NCI-H2107 (cell line): ENCODE measurements at regions not wholly inside any gene's neighbourhood (a gene's known extent, or its start where the extent isn't known, plus 50 kb on each side); places are given as distances from the start of the nearest gene placed in this dataset.
"Not testable (repeated sequence)": the region's sequence is repeated elsewhere in the genome, so short reads cannot be mapped to it uniquely, and the experiment has no call there.

Experiments used
- DNase-seq: peaks from one replicate; lab custom pipeline; 2025; lab: John Stamatoyannopoulos, UW

DNA sequence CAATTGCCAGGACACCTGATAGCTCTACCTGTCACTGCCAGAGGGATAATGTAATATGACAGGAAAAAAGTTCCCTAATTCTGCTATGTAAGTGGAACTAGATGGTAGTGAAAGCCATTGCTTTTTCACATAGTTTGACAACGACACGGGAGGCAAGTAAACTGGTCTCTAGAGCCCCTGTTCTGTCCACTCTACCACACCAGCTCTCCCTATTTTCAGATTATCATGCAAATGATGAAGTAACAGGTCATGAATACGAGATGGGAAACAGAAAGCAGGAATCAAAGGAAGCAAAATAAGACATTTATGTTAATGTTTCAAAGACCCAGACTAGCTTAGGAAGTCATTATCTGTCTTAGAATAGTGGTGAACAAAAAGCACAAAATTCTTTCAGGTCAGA is 56.2 kb downstream of the TAF11L14 start:
- DNase-seq: no peak

DNA sequence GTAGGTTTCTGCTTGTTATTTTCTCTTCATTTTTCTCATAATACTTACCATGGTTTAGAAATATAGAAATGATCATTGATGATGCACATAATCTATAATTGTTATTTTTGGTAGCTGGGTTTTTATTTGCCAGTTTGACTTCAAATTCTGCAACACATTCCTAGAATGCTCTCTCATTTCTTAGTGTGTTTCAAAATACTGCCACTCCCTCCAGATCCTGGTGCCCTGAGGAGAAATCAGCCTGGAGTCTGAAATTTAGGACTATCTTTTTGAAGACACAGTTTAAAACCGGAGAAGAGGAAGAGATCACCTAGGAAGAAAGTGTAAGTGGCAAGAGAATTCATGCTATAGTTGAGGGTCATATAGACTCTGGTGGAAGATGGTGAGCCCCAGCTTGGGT is 57.5 kb downstream of the TAF11L14 start:
- no peak for DNase-seq

DNA sequence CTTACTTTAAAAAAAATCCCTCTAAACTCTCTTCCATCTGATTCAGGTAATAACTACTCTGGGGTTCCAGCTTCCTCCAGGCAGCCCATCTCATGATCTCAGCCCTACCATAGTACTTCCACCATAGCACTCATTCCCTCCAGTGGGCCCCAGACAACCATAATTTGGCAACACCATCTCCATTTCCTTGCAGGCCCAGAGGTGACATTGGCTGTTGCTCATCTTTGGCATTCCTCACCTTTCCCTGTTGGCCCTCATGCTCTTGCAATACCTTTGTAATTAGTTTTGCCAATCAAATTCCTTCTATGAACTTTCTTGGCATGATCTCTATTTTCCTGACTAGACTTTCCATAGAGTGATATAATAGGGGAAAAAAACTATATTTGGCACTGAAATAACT is 60.1 kb downstream of the TAF11L14 start:
- no peak for DNase-seq

DNA sequence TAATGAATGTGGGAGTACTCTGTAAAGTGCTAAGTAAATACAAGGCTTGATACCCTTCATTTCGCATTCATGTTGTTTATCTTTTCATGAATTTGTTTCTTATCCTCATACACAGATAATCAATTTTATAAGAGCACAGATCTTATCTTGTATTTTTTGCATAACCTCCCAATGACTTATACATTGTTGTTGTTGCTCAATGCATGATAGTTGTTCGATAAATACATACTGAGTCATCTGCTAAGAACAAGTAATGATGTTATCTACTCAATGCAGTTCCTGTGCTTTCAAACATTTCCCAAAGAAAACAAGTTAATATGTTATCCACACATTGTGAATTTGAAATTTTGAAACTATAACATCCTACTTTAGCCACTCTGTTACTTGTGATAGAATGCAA is 60.7 kb downstream of the TAF11L14 start:
- DNase-seq: no peak

DNA sequence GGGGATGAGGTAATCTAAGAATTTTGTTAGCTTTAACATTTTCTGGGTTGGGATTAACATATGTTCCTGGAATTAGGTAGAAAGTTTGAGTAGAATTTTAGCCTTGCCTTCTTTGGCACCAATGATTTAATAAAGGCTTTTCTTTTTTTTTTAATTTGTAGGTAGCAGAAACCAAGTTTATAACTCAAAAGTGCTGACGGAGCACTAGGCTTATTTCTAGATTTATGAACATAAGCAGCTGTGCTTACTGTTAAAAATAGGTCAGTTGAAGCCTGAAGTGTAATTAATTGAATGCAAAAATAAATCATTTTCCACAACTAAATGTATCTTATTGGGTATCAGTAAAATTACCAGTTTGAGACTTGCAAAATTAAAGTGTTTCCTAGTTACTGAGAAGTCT is 62.4 kb downstream of the TAF11L14 start:
- DNase-seq: no peak

DNA sequence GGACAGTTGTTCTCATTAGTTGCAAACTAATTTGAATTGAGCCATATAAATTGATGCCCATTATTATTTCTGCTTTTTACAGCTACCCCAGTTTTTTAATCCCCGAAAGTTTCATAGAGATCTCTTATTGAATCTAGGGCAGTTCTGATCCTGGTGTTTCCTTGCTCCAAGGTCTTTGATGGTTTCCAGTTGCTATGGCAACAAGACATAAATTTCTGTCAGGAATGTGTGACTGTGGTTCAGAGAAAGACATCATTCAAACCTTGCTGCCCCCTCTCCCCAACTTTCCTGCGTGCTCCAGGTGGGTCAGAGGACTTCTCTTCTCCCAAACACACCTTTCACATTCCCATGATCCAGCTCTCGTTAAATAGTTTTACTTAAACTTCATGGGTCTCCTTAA is 63.4 kb downstream of the TAF11L14 start:
- DNase-seq: no peak

DNA sequence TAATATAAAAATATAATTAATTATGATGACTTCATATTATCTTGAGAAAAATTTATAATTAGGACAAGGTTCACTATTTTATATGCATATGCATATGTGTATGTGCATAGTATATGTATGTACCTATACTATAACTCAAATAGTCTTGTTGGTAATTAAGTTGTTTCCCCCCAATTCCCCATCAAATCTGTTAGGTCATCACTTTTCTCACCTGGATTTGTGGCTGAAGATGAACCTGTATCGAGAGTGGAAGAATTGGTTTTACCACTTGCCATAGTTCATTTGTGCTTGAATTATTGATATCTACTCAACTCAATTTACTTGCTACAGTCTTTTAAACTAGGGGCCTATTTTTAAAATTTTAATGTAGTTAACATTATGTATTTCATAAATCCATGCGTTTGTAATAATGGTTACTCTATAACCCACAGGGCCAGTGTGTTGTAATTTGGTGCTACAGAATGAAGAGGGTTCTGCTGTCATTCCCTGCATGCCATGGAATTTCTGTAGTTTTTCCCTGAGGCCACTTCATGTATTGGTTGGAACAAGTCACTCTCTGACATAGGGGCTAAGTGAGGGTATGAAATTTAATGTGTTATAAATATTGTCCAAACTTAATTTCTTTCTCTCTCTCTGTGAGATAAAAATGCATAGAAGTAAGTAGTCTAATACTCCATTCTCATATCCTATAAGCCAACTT is 74.9 kb downstream of the TAF11L14 start:
- DNase-seq: no peak

DNA sequence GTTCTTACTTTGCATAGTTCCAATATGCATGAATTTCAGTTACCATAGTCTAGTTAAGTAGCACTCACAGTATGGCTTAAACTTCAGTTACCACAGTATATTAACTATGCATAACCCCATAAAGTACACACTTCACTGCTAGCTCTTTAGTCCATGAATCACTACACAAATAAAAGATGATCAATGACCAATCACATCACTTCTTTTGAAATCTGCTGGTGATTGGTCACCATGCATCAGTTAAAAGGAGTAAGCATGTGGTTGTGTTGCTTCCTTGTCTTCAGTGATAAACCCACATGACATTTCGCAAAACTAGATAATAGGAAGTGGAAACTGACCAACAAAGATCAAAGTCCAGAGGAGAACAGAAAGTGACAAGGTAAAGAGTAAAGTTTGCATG is 79.0 kb downstream of the TAF11L14 start:
- DNase-seq: no peak

DNA sequence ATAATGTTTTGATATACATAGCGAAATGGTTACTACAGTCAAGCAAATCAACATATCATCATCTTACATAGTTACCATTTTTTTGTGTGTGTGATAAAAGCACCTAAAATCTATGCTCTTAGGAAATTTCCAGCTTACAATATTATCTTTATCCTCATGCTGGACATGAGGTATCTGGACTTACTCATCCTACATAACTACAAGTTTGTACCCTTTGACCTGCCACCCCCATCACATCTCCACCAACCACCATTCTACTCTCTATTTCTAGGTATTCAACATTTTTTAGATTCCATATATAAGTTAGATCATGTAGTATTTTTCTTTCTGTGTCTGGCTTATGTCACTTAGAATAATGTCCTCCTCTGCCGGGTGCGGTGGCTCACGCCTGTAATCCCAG is 79.9 kb downstream of the TAF11L14 start:
- no peak for DNase-seq

DNA sequence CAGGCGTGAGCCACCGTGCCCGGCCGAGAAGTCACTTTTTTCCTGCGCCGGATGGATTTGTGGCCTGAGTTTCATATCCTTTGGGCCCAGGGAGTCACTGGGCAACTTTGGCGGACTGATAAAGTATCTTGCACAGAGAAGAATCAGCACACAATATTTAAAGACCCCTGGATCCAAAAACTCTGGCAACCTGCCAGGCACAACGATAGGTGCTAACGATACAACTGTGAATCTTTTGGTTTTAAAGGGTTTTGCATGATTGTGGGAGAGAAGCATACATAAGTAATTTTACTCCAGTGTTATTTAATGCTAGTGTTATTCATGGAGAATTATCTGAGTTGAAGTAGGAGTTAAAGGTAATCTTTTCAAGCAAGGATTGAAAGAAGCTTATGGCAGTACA is 85.3 kb downstream of the TAF11L14 start:
- no peak for DNase-seq

DNA sequence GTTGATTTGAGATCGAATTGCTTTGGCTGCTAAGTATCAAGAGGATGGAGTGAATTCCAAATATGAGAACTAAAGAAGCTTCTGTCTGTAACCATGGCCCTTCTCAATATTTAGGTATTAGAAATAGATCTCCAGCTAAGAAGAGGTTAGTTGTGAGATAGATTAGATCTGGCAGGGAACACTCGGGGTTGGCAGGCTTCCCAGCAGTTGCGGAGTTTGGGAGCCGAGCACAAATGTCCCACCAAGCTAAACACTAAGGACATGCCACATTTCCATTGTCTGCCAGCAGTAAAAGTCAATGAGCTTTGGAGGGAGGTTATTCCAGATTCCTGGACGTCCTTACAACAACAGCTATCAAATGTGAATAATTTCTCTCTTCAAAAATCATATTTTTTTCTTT is 85.8 kb downstream of the TAF11L14 start:
- DNase-seq: no peak

DNA sequence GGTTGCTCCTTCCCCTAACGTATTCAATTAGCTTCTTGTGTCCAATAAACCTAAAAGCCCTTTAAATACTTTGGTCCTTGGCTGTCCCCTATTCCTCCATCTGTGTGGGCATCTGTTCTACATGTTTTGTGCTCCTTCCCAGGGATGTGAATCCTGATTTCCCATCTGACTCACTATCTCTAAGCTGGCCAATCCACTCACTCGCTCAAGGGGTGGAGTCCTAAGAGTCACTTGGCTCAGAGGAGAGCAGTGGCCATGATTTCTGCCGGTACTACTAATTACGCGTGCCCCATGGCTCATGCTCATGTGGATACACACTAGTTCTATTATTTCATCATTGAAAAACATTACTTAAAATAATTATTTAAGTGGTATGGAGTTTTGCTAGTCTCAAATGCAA is 89.6 kb downstream of the TAF11L14 start:
- DNase-seq: no peak

DNA sequence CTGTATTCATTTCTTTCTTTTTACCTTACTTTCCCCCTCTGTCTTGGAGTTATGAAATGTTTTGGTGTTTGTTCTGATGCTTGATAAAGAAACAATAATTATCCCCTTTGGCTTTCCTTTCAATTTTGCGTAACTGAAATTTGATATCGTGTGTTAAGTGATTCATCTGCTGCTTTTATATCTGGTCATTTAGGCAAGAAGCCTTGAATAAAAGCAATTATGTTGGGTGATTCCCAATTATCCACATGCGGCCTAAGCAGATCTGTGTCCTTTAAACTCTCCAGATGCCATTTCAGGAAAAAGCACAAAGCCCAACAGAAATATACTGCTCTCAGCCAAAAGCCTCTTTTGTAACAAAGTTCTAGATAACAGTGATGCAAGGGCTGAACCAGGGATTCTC is 92.8 kb downstream of the TAF11L14 start:
- DNase-seq: no peak

DNA sequence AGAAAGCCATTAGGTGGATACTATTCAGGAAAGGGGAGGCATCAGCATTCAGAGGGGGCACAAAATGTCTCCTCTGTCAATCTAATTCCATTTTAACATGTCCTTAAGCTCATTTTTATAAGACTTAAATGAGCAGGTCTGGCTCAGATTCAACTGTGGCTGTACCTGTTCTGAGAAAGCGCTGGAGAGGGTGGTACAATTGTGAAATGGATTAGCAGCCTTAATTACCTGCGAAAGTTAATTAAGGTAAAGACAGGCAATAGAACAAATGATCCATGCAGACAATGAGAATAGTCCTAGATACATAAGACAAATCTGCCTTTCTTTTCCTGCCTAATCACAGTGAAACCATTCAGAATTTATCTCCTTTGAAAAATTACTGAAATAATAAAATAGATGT is 96.2 kb downstream of the TAF11L14 start:
- no peak for DNase-seq

DNA sequence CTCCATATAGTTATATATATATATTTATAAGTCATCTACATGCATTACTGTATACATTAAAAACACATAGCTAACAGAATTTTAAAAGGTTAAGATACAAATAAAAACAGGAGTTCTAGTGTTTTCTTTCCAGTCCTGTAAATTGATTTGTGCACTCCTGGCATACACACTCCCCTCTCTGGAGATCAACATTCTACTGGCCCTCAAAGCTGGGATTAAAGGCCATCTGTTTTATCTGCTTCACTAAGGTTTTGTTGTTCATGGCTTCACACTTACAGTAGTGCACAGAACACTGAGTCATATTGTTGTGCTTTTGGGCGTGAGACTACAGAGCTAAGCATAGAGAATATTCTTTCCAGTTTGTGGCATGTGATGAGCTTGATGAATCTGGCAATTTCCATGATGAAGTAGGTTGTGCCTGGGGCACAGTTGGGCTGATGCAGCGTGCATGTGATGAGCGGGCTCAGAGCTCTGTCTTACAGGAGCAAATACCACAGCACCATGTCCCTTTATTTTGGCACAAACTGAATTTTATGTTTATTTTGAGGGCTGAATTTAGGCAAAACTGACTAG is 98.2 kb downstream of the TAF11L14 start:
- DNase-seq: no peak

DNA sequence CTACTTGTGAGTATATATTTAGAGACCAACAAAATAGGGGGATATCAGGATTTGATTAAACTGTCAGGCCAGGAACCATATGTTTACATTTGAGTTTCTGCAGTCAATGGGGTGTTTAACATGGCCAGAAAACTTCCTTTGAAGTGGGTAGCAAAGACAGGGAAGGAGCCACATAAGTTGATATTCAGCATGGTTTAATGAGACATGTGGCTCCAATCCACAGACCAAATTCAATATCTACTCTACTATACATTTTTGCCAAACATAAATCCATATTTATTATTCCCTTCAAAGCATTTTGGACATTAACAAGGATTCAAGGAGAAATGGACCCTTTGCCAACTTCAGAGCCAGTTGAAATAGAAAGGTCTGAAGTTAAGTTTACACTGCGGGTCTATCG is 99.8 kb downstream of the TAF11L14 start:
- no peak for DNase-seq

DNA sequence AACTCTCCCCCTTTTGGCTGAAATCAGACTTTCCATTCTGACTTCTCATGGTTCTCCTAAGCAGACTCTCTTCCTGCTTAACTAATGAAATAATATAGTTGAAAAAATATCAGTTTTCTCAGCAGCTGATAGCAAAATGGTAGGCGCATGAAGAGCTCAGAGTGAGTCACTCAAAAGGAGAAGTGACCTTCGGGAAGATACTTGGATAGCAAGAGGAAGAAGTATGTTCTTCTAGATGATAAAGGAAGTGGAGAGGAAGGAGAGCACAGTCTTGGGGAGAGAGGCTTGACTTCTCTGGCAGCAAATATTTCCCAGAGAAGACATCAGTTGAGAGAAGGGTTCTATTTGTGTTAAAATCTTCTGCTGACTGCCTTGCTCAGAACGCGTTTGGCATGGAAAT is 101.5 kb downstream of the TAF11L14 start:
- DNase-seq: no peak

DNA sequence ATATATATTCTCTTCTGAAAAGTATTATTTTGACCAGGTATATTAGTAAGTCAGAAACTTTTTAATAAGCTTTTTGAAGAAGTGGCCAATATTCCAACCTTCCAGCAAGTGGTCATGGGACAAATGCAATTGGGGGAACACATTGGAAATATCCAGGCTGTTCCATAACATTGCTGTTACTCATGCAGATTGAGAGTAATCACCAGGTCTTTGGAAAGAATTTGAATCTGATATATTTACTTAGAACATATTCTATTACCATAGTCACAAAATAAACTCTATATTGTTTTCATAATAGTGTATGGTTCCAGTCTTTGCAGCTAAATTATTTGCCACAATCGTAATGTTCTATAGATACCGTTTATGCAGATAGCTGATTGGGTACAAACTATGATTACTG is 102.8 kb downstream of the TAF11L14 start:
- DNase-seq: no peak

DNA sequence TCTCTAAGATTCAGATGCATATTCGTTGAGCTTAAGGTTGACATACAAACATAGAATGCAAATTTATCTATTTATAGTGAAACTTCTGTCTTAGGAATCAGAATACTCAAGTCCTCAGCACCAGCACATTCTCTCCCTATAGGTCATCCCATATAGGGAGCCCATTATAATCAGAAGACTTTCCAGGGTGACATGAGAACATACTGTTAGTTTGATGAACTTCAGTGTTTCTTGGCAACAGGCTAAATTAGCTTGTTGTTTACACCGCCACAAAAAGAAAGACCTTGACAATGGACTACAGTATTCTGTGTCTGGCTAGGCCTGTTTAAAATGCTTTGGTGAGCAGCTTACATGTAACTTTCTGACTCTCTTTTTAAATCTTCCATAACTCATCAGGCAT is 104.2 kb downstream of the TAF11L14 start:
- no peak for DNase-seq

DNA sequence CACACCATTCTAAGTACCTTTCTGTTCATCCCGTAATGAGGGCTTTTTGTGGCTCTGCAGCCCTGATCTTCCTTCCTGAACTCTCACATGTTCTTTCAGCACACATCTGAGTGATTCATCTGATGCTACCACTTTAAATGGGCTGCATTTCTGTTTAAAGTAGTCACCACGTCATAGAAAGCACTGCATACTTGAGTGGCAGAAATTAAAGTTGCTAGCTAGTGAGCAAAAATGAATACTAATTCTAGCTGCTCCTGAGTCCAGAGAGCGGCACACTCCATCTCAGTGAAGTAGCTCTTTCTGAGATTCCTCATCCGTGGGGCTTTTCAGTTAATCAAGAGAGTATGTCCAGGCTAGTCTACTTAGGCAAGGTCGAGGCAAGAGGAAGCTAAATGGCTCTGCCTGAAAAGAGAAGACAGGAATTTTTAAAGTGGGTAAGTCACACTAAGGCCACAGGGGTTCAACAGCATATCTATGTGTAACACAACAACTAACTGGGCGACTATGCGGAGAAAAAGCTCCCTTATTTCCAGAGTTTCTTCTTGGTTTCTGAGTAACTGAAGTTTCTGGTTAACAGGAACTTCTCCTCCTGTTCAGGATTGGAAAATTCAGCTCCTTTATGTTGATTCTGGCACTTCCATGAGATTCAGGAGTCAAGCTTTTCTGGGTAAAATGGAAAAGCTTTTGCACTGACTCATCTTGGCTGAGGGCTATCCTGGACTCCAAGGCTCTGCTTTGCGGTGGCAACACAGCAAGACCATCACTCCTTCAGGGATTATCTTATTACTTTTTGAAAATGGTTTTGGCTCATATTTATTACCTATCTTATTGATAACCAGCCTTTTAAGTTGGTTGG is 109.5 kb downstream of the TAF11L14 start:
- DNase-seq: no peak

DNA sequence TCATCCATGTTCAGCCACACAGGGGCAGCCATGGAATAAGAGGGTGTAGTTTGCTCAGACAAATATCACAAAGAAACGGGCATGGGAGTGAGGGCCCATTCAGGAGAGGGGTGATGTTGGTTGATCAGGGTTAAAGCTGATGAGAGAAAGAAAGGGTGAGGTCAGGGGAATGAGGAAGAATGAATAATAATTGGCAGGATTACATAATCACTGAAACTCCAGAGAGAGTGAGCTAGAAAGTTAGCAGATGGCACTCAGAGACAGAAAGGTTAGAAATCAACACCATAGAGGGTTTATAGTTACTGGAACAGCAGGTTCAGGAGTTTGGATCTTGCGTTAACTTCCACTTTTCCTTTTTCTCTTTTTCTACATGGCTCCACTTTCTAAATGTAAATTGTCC is 113.9 kb downstream of the TAF11L14 start:
- DNase-seq: no peak

DNA sequence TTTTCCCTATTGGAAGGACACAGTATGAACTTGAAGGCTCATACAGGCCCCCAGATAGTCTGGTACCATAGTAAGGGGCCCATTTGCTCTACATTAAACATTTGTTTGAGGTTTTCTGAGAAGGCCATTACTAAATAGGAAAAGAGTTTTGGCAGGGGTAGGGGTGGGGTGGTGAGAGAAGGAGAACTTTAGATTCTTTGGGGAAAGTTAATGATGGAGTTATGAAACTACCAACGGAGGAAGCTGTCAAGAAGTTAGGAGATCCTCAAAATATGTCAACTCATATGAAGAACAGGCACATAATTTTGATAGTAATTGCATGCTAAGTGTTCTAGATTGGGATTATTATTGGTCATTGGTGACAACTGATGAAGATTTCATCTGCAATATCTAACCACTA is 114.7 kb downstream of the TAF11L14 start:
- DNase-seq: no peak

DNA sequence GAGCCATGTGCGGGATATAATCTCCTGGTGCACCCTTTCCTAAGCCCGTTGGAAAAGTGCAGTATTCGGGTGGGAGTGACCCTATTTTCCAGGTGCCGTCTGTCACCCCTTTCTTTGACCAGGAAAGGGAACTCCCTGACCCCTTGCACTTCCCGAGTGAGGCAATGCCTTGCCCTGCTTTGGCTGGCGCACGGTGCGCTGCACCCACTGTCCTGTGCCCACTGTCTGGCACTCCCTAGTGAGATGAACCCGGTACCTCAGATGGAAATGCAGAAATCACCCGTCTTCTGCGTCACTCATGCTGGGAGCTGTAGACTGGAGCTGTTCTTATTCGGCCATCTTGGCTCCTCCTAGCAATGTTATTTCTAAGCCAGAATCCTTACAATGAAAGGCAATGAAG is 121.1 kb downstream of the TAF11L14 start:
- DNase-seq: not testable (repeated sequence)
